Esophagus squamous epithelium (tissue), 5 donors: ENCODE measurements at regions not wholly inside any gene's neighbourhood (a gene's known extent, or its start where the extent isn't known, plus 50 kb on each side); places are given as distances from the start of the nearest gene placed in this dataset.

ENCODE experiments used
- DNase-seq: peaks from one replicate; lab custom pipeline; 2025; lab: John Stamatoyannopoulos, UW
- H3K27ac ChIP-seq, 4 donors: fragments of 200-600 bp; sonication (generic); one replicate each; pipeline ENCODE4 v1.5.1; 2016 to 2019; ENCODE audit warnings: mild to moderate bottlenecking in 1 of 4
- H3K27me3 ChIP-seq, 4 donors: fragments of 200-600 bp; sonication (generic); 1 replicate in 3 of 4; 2 replicates in 1 of 4; pipeline versions ENCODE4 v1.5.1 to v1.6.0; 2017 to 2021; ENCODE audit warnings: antibody characterized with exemption in 1 of 4
- H3K36me3 ChIP-seq, 3 donors: fragments of 200-600 bp; sonication (generic); one replicate each; pipeline ENCODE4 v1.5.1; 2016 to 2019
- H3K4me1 ChIP-seq, 3 donors: fragments of 200-600 bp; sonication (generic); one replicate each; pipeline ENCODE4 v1.5.1; 2017 to 2019
- H3K4me3 ChIP-seq, 4 donors: fragments of 200-600 bp; sonication (generic); 1 replicate in 3 of 4; 2 replicates in 1 of 4; pipeline ENCODE4 v1.5.1; 2016 to 2019; ENCODE audit warnings: mild to moderate bottlenecking in 2 of 4, moderate library complexity in 1 of 4
- H3K9me3 ChIP-seq, 3 donors: fragments of 200-600 bp; sonication (generic); one replicate each; pipeline ENCODE4 v1.5.1; 2016 to 2019
- CTCF ChIP-seq, 6 experiments: fragments of 450-650 bp in 4 of 6; fragments of 200-600 bp in 2 of 6; sonication (generic) in 2 of 6; IDR thresholded peaks; one replicate each; pipeline ENCODE4 v1.5.1; 2016 to 2019; ENCODE audit warnings: antibody characterized with exemption in 6 of 6, mild to moderate bottlenecking in 4 of 6, moderate library complexity in 4 of 6
- POLR2A ChIP-seq, 4 donors: fragments of 450-650 bp; IDR thresholded peaks; one replicate each; pipeline ENCODE4 v1.6.1; 2017; ENCODE audit warnings: antibody characterized with exemption in 4 of 4, mild to moderate bottlenecking in 4 of 4, moderate library complexity in 3 of 4
- WGBS, 2 donors: methylation state at CpG; one replicate each; pipeline ENCODE4 v1.1.5; 2018; 5-methylcytosine and 5-hydroxymethylcytosine counted together
- intact Hi-C: fragments of 100-400 bp; cut with DNase I; formaldehyde crosslinking; loops from one replicate; pipeline ENCODE4 v1.15.0; 2022
- donor health status: DM: yes; HTN: yes; CAD: no.

- H3K27me3 ChIP-seq = no peaks in the 10 kb centered on the region
- H3K27ac ChIP-seq = no peak overlapping the region
- intact Hi-C loops = no loop called here
- no peak overlapping the region for H3K4me3 ChIP-seq
- DNase-seq = no peak
- H3K9me3 ChIP-seq = no peaks in the 10 kb centered on the region
- TF ChIP-seq POLR2A (IDR thresholded peaks at IDR 0.05) (no peak), CTCF (IDR thresholded peaks at IDR 0.05) (no peak)
- H3K4me1 ChIP-seq = peaks cover 14 to 55% (median 44%) of the 10 kb centered on the region in 3 donors
- no peaks in the 10 kb centered on the region for H3K36me3 ChIP-seq
- WGBS, 2 donors = 35 to 48% methylated on average over 1 to 3 of the region's 3 CpGs
These were observed 144.5 kb downstream of the CCDC34 start for GRCh38 chr11:27218421-27219038.

GRCh38 chr11:27217948-27218420 is 145.0 kb downstream of the CCDC34 start:
- intact Hi-C loops = no loop called here
- peaks cover 14 to 61% (median 49%) of the 10 kb centered on the region in 3 donors for H3K4me1 ChIP-seq
- no peak overlapping the region for H3K4me3 ChIP-seq
- DNase-seq = no peak
- WGBS, 2 donors = 38 to 55% methylated on average over 1 of the region's 1 CpG
- TF ChIP-seq POLR2A (IDR thresholded peaks at IDR 0.05) (no peak), CTCF (IDR thresholded peaks at IDR 0.05) (no peak)
- no peak overlapping the region for H3K27ac ChIP-seq
- no peaks in the 10 kb centered on the region for H3K36me3 ChIP-seq
- H3K9me3 ChIP-seq = no peaks in the 10 kb centered on the region
- no peaks in the 10 kb centered on the region for H3K27me3 ChIP-seq

- no peak for TF ChIP-seq POLR2A (IDR thresholded peaks at IDR 0.05)
- no peak for TF ChIP-seq CTCF (IDR thresholded peaks at IDR 0.05)
- H3K36me3 ChIP-seq = no peaks in the 10 kb centered on the region
- H3K4me3 ChIP-seq = no peak overlapping the region
- no peak for DNase-seq
- 70 to 75% methylated on average over 2 of the region's 2 CpGs for WGBS, 2 donors
- no peaks in the 10 kb centered on the region for H3K27me3 ChIP-seq
- H3K27ac ChIP-seq = no peak overlapping the region
- peaks cover 14 to 66% (median 54%) of the 10 kb centered on the region in 3 donors for H3K4me1 ChIP-seq
- no peaks in the 10 kb centered on the region for H3K9me3 ChIP-seq
- intact Hi-C loops = no loop called here
These were observed 145.5 kb downstream of the CCDC34 start for GRCh38 chr11:27217496-27217895.

GRCh38 chr11:27216270-27217149 is 146.5 kb downstream of the CCDC34 start:
- no peak for DNase-seq
- no peaks in the 10 kb centered on the region for H3K9me3 ChIP-seq
- peaks cover 14 to 76% (median 56%) of the 10 kb centered on the region in 3 donors for H3K4me1 ChIP-seq
- no peaks in the 10 kb centered on the region for H3K36me3 ChIP-seq
- TF ChIP-seq CTCF (IDR thresholded peaks at IDR 0.05) (no peak), POLR2A (IDR thresholded peaks at IDR 0.05) (no peak)
- intact Hi-C loops = no loop called here
- H3K27me3 ChIP-seq = no peaks in the 10 kb centered on the region
- peak overlapping the region in 3 of 4 donors; percentile 4 to 52 (median 24) for H3K27ac ChIP-seq
- no peak overlapping the region for H3K4me3 ChIP-seq
- 10 to 19% methylated on average over 2 to 5 of the region's 5 CpGs for WGBS, 2 donors
